ENCODE measurements at regions not wholly inside any gene's neighbourhood (a gene's known extent, or its start where the extent isn't known, plus 50 kb on each side); places are given as distances from the start of the nearest gene placed in this dataset.
A peak's percentile ranks its signal among the peaks of the same experiment; 100 is the strongest.

GRCh38 chr15:72873379-72874233, 90.0 kb upstream of the ADPGK start:
- H3K4me3 ChIP-seq, result no peak overlapping the region
- TF ChIP-seq POLR2A (IDR thresholded peaks at IDR 0.05), result no peak
- TF ChIP-seq EP300 (IDR thresholded peaks at IDR 0.05; ENCODE audit: low read depth), result no peak
- H3K27ac ChIP-seq, result peak overlapping the region in 1 of 4 donors; percentile 30
- no peaks in the 10 kb centered on the region for H3K9me3 ChIP-seq
- in situ Hi-C loops (cut with MboI; ENCODE audit: low pct_ligation_motif_present in 1 of 4, low pct_unique_long_range_greater_than_20kb in 1 of 4, low sequenced_read_pairs in 3 of 4) (no loop called here), intact Hi-C loops (cut with DNase I; ENCODE audit: low total_unique reads) (no loop called here)
- no peaks in the 10 kb centered on the region for H3K27me3 ChIP-seq
- no peaks in the 10 kb centered on the region for H3K36me3 ChIP-seq
- DNase-seq, result no peak
- WGBS, 2 donors (ENCODE audit: low coverage in 1 of 2), result 71 to 83% methylated on average over 2 to 10 of the region's 12 CpGs
- H3K4me1 ChIP-seq, result peaks cover 0 to 7% (median 0%) of the 10 kb centered on the region in 4 donors

GRCh38 chr15:72872066-72872845, 88.7 kb upstream of the ADPGK start:
- H3K4me3 ChIP-seq, result no peak overlapping the region
- intact Hi-C loops (cut with DNase I; ENCODE audit: low total_unique reads) (no loop called here), in situ Hi-C loops (cut with MboI; ENCODE audit: low pct_ligation_motif_present in 1 of 4, low pct_unique_long_range_greater_than_20kb in 1 of 4, low sequenced_read_pairs in 3 of 4) (no loop called here)
- no peaks in the 10 kb centered on the region for H3K9me3 ChIP-seq
- no peak overlapping the region for H3K27ac ChIP-seq
- H3K36me3 ChIP-seq, result no peaks in the 10 kb centered on the region
- DNase-seq, result no peak
- TF ChIP-seq EP300 (IDR thresholded peaks at IDR 0.05; ENCODE audit: low read depth), result no peak
- no peak for TF ChIP-seq POLR2A (IDR thresholded peaks at IDR 0.05)
- TF ChIP-seq, protein P1, sequence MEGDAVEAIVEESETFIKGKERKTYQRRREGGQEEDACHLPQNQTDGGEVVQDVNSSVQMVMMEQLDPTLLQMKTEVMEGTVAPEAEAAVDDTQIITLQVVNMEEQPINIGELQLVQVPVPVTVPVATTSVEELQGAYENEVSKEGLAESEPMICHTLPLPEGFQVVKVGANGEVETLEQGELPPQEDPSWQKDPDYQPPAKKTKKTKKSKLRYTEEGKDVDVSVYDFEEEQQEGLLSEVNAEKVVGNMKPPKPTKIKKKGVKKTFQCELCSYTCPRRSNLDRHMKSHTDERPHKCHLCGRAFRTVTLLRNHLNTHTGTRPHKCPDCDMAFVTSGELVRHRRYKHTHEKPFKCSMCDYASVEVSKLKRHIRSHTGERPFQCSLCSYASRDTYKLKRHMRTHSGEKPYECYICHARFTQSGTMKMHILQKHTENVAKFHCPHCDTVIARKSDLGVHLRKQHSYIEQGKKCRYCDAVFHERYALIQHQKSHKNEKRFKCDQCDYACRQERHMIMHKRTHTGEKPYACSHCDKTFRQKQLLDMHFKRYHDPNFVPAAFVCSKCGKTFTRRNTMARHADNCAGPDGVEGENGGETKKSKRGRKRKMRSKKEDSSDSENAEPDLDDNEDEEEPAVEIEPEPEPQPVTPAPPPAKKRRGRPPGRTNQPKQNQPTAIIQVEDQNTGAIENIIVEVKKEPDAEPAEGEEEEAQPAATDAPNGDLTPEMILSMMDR (IDR thresholded peaks at IDR 0.05), result no peak
- TF ChIP-seq POLR2AphosphoS5 (IDR thresholded peaks at IDR 0.05), result no peak
- 68 to 82% methylated on average over 6 to 10 of the region's 10 CpGs for WGBS, 2 donors (ENCODE audit: low coverage in 1 of 2)
- no peaks in the 10 kb centered on the region for H3K27me3 ChIP-seq
- H3K4me1 ChIP-seq, result peaks cover 0 to 7% (median 0%) of the 10 kb centered on the region in 4 donors

- intact Hi-C loops (cut with DNase I; ENCODE audit: low total_unique reads), result no loop called here
- TF ChIP-seq POLR2A (IDR thresholded peaks at IDR 0.05) (no peak), EP300 (IDR thresholded peaks at IDR 0.05; ENCODE audit: low read depth) (no peak)
- TF ChIP-seq, protein P1 (IDR thresholded peaks at IDR 0.05), result no peak
- no peak for DNase-seq
Measured at GRCh38 chr15:72866866-72867616, 83.5 kb upstream of the ADPGK start.

GRCh38 chr15:72866182-72866581, 82.6 kb upstream of the ADPGK start:
- Histone ChIP-seq H3K9me3 (no peaks in the 10 kb centered on the region), H3K27me3 (no peaks in the 10 kb centered on the region), H3K4me3 (no peak overlapping the region), H3K36me3 (no peaks in the 10 kb centered on the region), H3K27ac (no peak overlapping the region), H3K4me1 (peaks cover 0 to 7% (median 0%) of the 10 kb centered on the region in 4 donors)
- no peak for DNase-seq
- in situ Hi-C loops (cut with MboI; ENCODE audit: low pct_ligation_motif_present in 1 of 4, low pct_unique_long_range_greater_than_20kb in 1 of 4, low sequenced_read_pairs in 3 of 4) (no loop called here), intact Hi-C loops (cut with DNase I; ENCODE audit: low total_unique reads) (no loop called here)
- TF ChIP-seq POLR2A (IDR thresholded peaks at IDR 0.05) (no peak), POLR2AphosphoS5 (IDR thresholded peaks at IDR 0.05) (no peak), EP300 (IDR thresholded peaks at IDR 0.05; ENCODE audit: low read depth) (no peak)
- TF ChIP-seq, protein P1 (IDR thresholded peaks at IDR 0.05), result no peak

More at GRCh38 chr15:72866866-72867616, 83.5 kb upstream of the ADPGK start:
- H3K4me3 ChIP-seq, result no peak overlapping the region
- H3K36me3 ChIP-seq, result no peaks in the 10 kb centered on the region
- H3K9me3 ChIP-seq, result no peaks in the 10 kb centered on the region
- in situ Hi-C loops (cut with MboI; ENCODE audit: low pct_ligation_motif_present in 1 of 4, low pct_unique_long_range_greater_than_20kb in 1 of 4, low sequenced_read_pairs in 3 of 4), result no loop called here
- H3K27ac ChIP-seq, result no peak overlapping the region
- WGBS, 2 donors (ENCODE audit: low coverage in 1 of 2), result 88 to 100% methylated on average over 1 to 3 of the region's 5 CpGs
- no peaks in the 10 kb centered on the region for H3K27me3 ChIP-seq
- peaks cover 0 to 7% (median 0%) of the 10 kb centered on the region in 4 donors for H3K4me1 ChIP-seq
